ENCODE measurements at regions not wholly inside any gene's neighbourhood (a gene's known extent, or its start where the extent isn't known, plus 50 kb on each side); places are given as distances from the start of the nearest gene placed in this dataset.

DNA sequence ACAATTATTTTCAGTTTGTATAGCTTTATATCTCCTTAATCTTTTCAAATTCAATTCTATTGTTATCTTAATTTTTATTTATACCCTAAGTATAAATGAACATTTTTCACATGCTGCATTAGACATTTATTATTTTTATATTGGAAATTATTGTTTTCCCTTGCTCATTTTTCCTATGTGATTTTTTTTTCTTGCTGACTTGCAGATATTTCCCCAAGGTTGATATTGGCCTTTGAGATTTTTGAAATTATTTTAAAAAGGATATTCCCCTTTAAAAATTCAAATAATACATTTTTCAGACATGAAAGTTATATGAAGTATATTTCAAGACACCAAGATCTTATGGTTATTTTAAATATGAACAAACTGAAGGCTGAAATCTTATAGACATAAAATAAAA lies 234.2 kb downstream of the TRIM36 start:
- ATAC-seq (no peak), DNase-seq (ENCODE audit: low read depth, low spot score) (no peak)
- no peak overlapping the region for H3K27ac ChIP-seq (ENCODE audit: low read depth, low read length)
- CTCF ChIA-PET, result no interaction called here
- no peaks in the 10 kb centered on the region for H3K36me3 ChIP-seq (ENCODE audit: control insufficient read depth in 1 of 2, insufficient read depth in 2 of 2, low read length in 2 of 2)
- BruUV-seq (replicated peaks), result no TSS peak
- no peak overlapping the region for H2AFZ ChIP-seq (ENCODE audit: low read depth, low read length, poor library complexity, severe bottlenecking)
- H3K4me2 ChIP-seq (ENCODE audit: low read length), result no peak overlapping the region
- no peak overlapping the region for H3K4me3 ChIP-seq (replicated peaks in 1 of 2; ENCODE audit: low read depth in 1 of 2, low read length in 2 of 2)
- H3K9ac ChIP-seq (ENCODE audit: low read length), result no peak overlapping the region
- TF ChIP-seq CBX3 (IDR thresholded peaks at IDR 0.05; ENCODE audit: low read depth) (no peak), POLR2A (IDR thresholded peaks at IDR 0.05; ENCODE audit: borderline replicate concordance, extremely low read depth, insufficient read depth, insufficient read length) (no peak), EZH2 (IDR thresholded peaks at IDR 0.05) (no peak), ZNF274 (IDR thresholded peaks at IDR 0.05; ENCODE audit: low read depth, low read length) (no peak), ELF1 (IDR thresholded peaks at IDR 0.05; ENCODE audit: borderline replicate concordance, low read depth) (no peak), REST (IDR thresholded peaks at IDR 0.05; ENCODE audit: low read depth) (no peak), POLR2AphosphoS5 (IDR thresholded peaks at IDR 0.05; ENCODE audit: low read depth, low read length) (no peak), CEBPB (IDR thresholded peaks at IDR 0.05; ENCODE audit: low read depth) (no peak), JUND (IDR thresholded peaks at IDR 0.05) (no peak), TCF7L2 (IDR thresholded peaks at IDR 0.05; ENCODE audit: borderline replicate concordance, extremely low read depth, insufficient read depth, insufficient read length) (no peak), SRF (IDR thresholded peaks at IDR 0.05; ENCODE audit: low read depth) (no peak), EGR1 (IDR thresholded peaks at IDR 0.05; ENCODE audit: low read depth) (no peak), SIN3A (IDR thresholded peaks at IDR 0.05; ENCODE audit: low read depth) (no peak), FOSL1 (IDR thresholded peaks at IDR 0.05; ENCODE audit: low read depth) (no peak), RAD21 (IDR thresholded peaks at IDR 0.05; ENCODE audit: low read depth) (no peak), SP1 (IDR thresholded peaks at IDR 0.05; ENCODE audit: low read depth) (no peak), YY1 (IDR thresholded peaks at IDR 0.05; ENCODE audit: extremely low read depth, insufficient replicate concordance, low read depth, low read length) (no peak), ZFX (IDR thresholded peaks at IDR 0.05) (no peak)
- TF ChIP-seq, protein P1, sequence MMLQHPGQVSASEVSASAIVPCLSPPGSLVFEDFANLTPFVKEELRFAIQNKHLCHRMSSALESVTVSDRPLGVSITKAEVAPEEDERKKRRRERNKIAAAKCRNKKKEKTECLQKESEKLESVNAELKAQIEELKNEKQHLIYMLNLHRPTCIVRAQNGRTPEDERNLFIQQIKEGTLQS (IDR thresholded peaks at IDR 0.05), result no peak
- TF ChIP-seq, protein P2, sequence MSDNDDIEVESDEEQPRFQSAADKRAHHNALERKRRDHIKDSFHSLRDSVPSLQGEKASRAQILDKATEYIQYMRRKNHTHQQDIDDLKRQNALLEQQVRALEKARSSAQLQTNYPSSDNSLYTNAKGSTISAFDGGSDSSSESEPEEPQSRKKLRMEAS (IDR thresholded peaks at IDR 0.05), result no peak
- no peaks in the 10 kb centered on the region for H3K4me1 ChIP-seq (ENCODE audit: control insufficient read depth in 1 of 2, insufficient read depth in 2 of 2, low read length in 2 of 2)
- H3K27me3 ChIP-seq (ENCODE audit: insufficient read depth, low read length), result peaks cover 10% of the 10 kb centered on the region; the same call in 1 of the 2 replicates
- intact Hi-C loops (cut with micrococcal nuclease), result no loop called here
- H4K20me1 ChIP-seq (ENCODE audit: insufficient read depth), result no peaks in the 10 kb centered on the region
- POLR2A ChIA-PET, result no interaction called here
- RAD21 ChIA-PET (ENCODE audit: low non-redundant PET in 1 of 2, low total read pairs in 2 of 2, uncharacterized antibody in 2 of 2, unreplicated experiment in 2 of 2), result no interaction called here
- H3K9me3 ChIP-seq (ENCODE audit: control insufficient read depth in 1 of 2, insufficient read depth in 1 of 2, low read depth in 1 of 2, low read length in 2 of 2), result no peaks in the 10 kb centered on the region
- no peaks in the 10 kb centered on the region for H3K9me2 ChIP-seq (ENCODE audit: insufficient read depth)
- no peaks in the 10 kb centered on the region for H3K79me2 ChIP-seq (ENCODE audit: insufficient read depth, low read length)
